HG03060 (cell line): ENCODE measurements at regions not wholly inside any gene's neighbourhood (a gene's known extent, or its start where the extent isn't known, plus 50 kb on each side); places are given as distances from the start of the nearest gene placed in this dataset.
"Not testable (repeated sequence)": the region's sequence is repeated elsewhere in the genome, so short reads cannot be mapped to it uniquely, and the experiment has no call there.

Experiments used
- ATAC-seq: cut with Tn5 transposase; IDR thresholded peaks from one replicate; pipeline ENCODE4 v1.9.1; 2021; ENCODE audit warnings: low read depth, moderate number of reproducible peaks; ENCODE audit not compliant: unreplicated experiment

DNA sequence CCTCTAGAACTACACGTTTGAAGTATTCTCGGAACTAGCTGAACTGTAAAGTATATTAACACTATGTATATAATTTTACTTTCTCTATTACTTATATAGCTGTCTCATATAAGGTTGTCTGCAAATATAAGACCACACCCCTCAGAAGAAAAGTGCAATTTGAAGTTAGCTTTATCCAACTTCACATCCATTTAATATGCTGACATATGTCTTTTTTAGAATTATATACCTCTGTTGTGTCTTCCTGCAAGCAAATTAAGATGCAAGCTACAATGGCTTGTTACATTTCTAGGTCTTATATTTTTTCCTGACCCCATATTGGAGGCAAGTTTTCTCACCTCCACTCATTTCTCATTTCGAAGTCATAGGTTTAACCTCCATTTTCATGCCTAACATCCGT, 349.0 kb upstream of the AGA start:
- ATAC-seq: no peak

DNA sequence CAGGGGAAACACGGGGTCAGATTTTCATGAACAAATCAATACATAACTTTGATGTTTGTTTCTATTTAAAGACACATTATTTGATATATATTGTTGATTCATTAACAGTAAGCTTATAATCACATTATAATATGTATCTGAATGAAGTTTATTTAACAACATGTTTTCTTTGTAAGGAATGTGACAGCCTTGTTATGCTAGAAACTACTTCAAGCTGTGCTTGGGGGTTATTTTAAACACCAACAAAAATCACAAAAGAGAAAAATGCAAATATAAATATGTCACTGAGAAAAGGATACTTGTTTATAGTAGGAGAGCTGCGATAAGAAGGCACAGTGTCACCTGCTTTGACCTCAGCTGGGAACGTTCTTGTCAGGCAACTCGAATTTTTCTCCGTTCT, 354.6 kb upstream of the AGA start:
- no peak for ATAC-seq

DNA sequence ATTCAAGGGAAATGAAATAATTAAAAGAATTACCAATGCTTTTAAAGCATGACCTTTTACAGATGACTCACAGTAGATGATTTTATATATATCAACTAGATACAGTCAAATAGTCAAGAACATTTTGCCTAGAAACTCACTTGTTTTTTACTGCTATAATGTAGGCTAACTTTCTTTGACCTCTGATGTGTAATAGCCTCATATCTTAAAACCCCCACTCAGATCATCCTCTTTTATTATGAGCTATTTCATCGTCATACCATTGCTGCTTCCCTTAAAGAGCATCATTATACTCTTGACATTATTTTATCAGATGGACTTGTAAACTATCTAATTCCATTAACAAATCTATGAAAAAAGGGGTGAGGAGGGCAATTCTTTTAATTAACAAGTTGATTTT, 355.9 kb upstream of the AGA start:
- no peak for ATAC-seq

- ATAC-seq: no peak
These were observed 359.9 kb upstream of the AGA start for GRCh38 chr4:177802162-177802561.

- no peak for ATAC-seq
These were observed 360.4 kb upstream of the AGA start for GRCh38 chr4:177802661-177803060.

DNA sequence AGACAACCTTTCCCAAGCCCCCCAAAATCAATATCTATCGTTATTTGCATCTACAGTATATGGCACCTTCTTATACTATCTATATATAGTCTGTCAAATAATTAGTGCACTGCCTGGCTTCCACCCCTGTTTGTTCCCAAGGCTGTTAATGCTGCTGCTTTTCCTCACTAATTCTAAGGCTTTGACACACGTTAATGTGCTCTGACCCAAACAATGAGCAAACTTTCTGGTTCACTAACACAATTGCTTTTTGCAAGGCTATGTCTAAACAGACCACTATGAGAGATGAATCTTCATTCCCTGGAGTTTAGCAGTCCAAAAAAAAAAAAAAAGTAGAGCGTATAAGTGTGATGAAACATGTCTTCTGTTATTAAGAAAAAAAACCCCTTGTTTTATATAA, 360.9 kb upstream of the AGA start:
- no peak for ATAC-seq

DNA sequence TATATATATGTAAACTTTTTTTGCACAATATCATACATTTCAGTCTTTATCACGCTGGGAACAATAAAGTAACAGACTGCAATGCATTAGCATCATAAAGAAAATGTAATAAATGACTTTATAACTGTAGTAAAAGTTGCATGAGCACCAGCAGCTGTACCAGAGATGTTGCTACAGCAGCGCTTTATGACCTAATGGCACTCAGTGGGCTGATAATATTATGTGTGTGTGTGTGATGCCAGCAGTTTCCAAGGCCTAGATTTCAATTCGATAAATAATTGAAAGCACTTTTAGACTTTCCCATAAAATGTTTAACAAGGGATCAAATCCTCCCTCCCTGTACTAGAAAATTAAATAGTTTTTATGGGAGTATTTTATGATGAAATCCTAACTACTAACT, 367.6 kb upstream of the AGA start:
- no peak for ATAC-seq

GRCh38 chr4:177810220-177810619, 368.0 kb upstream of the AGA start:
- no peak for ATAC-seq

DNA sequence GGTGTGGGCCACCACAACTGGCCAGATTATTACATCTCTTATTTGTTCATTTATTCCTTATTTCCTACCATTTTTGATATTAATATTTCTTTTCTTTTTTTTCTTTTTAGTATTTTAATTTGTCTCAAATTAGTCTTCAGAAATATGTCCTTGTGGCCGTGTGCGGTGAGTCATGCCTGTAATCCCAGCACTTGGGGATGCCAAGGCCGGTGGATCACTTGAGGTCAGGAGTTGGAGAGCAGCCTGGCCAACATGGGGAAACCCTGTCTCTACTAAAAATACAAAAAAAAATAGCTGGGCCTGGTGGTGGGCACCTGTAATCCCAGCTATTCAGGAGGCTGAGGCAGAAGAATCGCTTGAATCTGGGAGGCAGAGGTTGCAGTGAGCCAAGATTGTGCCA, 376.2 kb upstream of the AGA start:
- not testable (repeated sequence) for ATAC-seq

GRCh38 chr4:177826973-177827372, 384.7 kb upstream of the AGA start:
- no peak for ATAC-seq

- no peak for ATAC-seq
These were observed 399.0 kb upstream of the AGA start for GRCh38 chr4:177841258-177841657.

- ATAC-seq: no peak
These were observed 411.0 kb upstream of the AGA start for GRCh38 chr4:177853229-177853628.

GRCh38 chr4:177855507-177856197, 413.4 kb upstream of the AGA start:
- ATAC-seq: no peak

- ATAC-seq: no peak
These were observed 417.9 kb upstream of the AGA start for GRCh38 chr4:177860171-177860570.

DNA sequence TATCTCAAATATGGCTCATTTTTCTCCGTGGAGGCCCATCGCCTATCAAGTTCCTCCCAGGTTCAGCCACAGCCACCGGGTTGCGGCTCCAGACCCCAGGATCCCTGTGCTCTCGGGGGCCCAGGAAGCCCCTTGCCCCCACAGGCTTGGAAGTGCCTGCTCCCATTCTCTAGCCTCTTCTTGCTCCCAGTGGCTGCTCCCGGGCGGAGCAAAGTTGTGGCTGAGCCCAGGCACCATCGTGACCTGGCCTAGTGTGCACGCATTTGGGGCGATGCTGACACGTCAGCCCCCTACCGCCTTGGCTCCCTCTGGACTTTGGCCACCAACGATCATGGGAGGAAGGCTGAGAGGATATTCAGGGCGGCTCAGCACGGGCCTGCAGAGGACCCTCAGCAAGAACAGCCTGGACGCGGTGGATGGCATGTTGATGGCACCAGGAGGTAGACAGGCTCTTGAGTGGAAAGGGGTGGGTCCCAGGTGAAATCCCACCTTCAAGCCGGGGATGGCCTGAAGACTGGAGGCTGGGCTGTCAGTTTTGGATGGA, 419.4 kb upstream of the AGA start:
- ATAC-seq: no peak

DNA sequence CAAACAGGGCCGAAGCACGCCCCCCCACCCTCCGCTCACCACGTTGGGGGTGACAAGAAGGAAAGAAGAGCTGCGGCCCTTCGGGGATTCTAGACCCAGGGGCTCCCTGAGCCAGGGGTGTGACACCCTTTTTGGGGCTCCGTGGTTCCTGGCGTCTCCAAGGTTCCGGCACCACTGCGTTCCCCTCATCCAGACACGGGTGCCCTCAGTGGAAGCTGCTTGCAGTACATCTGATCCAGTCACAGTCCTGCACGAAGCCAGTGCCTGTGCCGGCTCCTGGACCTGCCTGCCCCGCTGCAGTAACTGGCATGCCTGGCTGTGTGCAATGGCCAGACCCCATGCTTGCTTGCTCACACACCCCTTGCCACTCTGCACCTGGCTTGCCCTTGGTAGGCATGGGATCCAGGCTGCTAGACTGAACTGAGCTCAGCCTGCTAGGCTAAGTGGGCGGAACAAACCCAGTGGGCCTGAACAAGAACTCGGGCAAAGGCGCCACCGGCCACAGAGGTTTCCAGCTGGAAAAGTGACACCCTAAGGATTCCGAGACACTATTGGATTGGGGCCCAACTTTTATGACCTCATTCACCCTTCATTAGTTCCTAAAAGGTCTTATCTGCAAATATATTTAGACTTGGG, 420.4 kb upstream of the AGA start:
- no peak for ATAC-seq

- ATAC-seq: no peak
These were observed 437.6 kb upstream of the AGA start for GRCh38 chr4:177879851-177880250.

GRCh38 chr4:177895136-177895535, 452.9 kb upstream of the AGA start:
- ATAC-seq: no peak

GRCh38 chr4:177901786-177902185, 459.5 kb upstream of the AGA start:
- no peak for ATAC-seq

- no peak for ATAC-seq
These were observed 460.1 kb upstream of the AGA start for GRCh38 chr4:177902386-177902785.

- no peak for ATAC-seq
These were observed 465.6 kb upstream of the AGA start for GRCh38 chr4:177907736-177908424.

DNA sequence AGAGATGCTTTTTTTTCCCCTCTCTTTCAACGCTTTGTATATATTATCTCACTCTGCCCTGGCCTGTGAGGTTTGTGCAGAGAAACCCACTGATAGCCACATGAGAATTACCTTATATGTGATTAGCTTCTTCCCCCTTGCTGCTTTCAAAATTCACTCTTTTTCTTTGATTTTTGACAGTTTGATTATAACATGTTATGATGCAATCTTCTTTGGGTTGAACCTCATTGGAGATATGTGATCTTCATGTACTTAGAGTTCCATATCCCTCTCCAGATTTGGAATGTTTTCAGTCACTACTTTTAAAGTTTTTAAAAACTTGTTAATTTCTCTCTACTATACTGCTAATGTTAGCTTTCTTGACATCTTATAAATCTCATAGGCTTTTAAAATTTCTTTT, 479.5 kb upstream of the AGA start:
- no peak for ATAC-seq
